ENCODE measurements at regions not wholly inside any gene's neighbourhood (a gene's known extent, or its start where the extent isn't known, plus 50 kb on each side); places are given as distances from the start of the nearest gene placed in this dataset.

DNA sequence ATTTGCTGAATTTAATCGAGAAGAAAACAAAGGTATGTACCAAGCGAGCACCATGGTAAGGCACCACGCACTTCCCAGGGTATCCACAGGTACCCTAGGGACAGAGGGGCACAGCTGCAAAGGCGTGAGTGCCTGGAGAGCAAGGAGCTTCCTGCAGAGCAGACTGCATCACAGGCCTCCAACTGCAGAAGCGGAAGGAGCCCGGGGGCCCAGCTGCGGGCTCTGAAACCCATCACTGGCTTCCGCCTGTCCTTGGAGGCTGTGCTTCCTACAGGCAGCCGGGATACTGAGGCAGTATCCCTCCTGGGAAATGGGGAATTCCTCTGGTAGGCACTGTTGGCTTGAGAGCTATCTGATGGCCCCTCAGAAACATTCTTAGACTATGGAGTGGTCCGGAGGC lies 217.4 kb upstream of the GMDS start:
- TF ChIP-seq SP1 (IDR thresholded peaks at IDR 0.05; ENCODE audit: low read depth) (no peak), CBX3 (IDR thresholded peaks at IDR 0.05; ENCODE audit: low read depth) (no peak), ZFX (IDR thresholded peaks at IDR 0.05) (no peak), ZNF274 (IDR thresholded peaks at IDR 0.05; ENCODE audit: low read depth, low read length) (no peak), FOSL1 (IDR thresholded peaks at IDR 0.05; ENCODE audit: low read depth) (no peak)
- TF ChIP-seq, protein P1, sequence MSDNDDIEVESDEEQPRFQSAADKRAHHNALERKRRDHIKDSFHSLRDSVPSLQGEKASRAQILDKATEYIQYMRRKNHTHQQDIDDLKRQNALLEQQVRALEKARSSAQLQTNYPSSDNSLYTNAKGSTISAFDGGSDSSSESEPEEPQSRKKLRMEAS (IDR thresholded peaks at IDR 0.05): no peak
- CTCF ChIA-PET: no interaction called here
- no peaks in the 10 kb centered on the region for H3K9me3 ChIP-seq (ENCODE audit: control insufficient read depth in 1 of 2, insufficient read depth in 1 of 2, low read depth in 1 of 2, low read length in 2 of 2)
- DNase-seq (ENCODE audit: low read depth, low spot score): no peak
- no TSS peak for BruUV-seq (replicated peaks)
- no peak overlapping the region for H3K4me3 ChIP-seq (replicated peaks in 1 of 2; ENCODE audit: low read depth in 1 of 2, low read length in 2 of 2)
- H3K36me3 ChIP-seq (ENCODE audit: control insufficient read depth in 1 of 2, insufficient read depth in 2 of 2, low read length in 2 of 2): no peaks in the 10 kb centered on the region
- H3K79me2 ChIP-seq (ENCODE audit: insufficient read depth, low read length): no peaks in the 10 kb centered on the region
- H3K4me2 ChIP-seq (ENCODE audit: low read length): no peak overlapping the region
- ATAC-seq: no peak
- RAD21 ChIA-PET (ENCODE audit: low non-redundant PET in 1 of 2, low total read pairs in 2 of 2, uncharacterized antibody in 2 of 2, unreplicated experiment in 2 of 2): no interaction called here
- H3K9ac ChIP-seq (ENCODE audit: low read length): no peak overlapping the region
- H2AFZ ChIP-seq (ENCODE audit: low read depth, low read length, poor library complexity, severe bottlenecking): no peak overlapping the region
- H3K4me1 ChIP-seq (ENCODE audit: control insufficient read depth in 1 of 2, insufficient read depth in 2 of 2, low read length in 2 of 2): no peaks in the 10 kb centered on the region
- intact Hi-C loops (cut with micrococcal nuclease): no loop called here
- H3K27ac ChIP-seq (ENCODE audit: low read depth, low read length): no peak overlapping the region
- no peaks in the 10 kb centered on the region for H4K20me1 ChIP-seq (ENCODE audit: insufficient read depth)
- peaks cover 7% of the 10 kb centered on the region; the same call in 1 of the 2 replicates for H3K27me3 ChIP-seq (ENCODE audit: insufficient read depth, low read length)
- no peaks in the 10 kb centered on the region for H3K9me2 ChIP-seq (ENCODE audit: insufficient read depth)
- POLR2A ChIA-PET: no interaction called here

- POLR2A ChIA-PET: no interaction called here
- Histone ChIP-seq H3K4me3 (replicated peaks in 1 of 2; ENCODE audit: low read depth in 1 of 2, low read length in 2 of 2) (no peak overlapping the region), H3K27me3 (ENCODE audit: insufficient read depth, low read length) (no peaks in the 10 kb centered on the region), H2AFZ (ENCODE audit: low read depth, low read length, poor library complexity, severe bottlenecking) (no peak overlapping the region), H3K9me2 (ENCODE audit: insufficient read depth) (no peaks in the 10 kb centered on the region), H3K9me3 (ENCODE audit: control insufficient read depth in 1 of 2, insufficient read depth in 1 of 2, low read depth in 1 of 2, low read length in 2 of 2) (no peaks in the 10 kb centered on the region), H3K9ac (ENCODE audit: low read length) (no peak overlapping the region), H3K4me2 (ENCODE audit: low read length) (no peak overlapping the region), H4K20me1 (ENCODE audit: insufficient read depth) (no peaks in the 10 kb centered on the region), H3K79me2 (ENCODE audit: insufficient read depth, low read length) (no peaks in the 10 kb centered on the region), H3K4me1 (ENCODE audit: control insufficient read depth in 1 of 2, insufficient read depth in 2 of 2, low read length in 2 of 2) (no peaks in the 10 kb centered on the region), H3K36me3 (ENCODE audit: control insufficient read depth in 1 of 2, insufficient read depth in 2 of 2, low read length in 2 of 2) (no peaks in the 10 kb centered on the region), H3K27ac (ENCODE audit: low read depth, low read length) (no peak overlapping the region)
- CTCF ChIA-PET: no interaction called here
- RAD21 ChIA-PET (ENCODE audit: low non-redundant PET in 1 of 2, low total read pairs in 2 of 2, uncharacterized antibody in 2 of 2, unreplicated experiment in 2 of 2): no interaction called here
- ATAC-seq: no peak; the same call in 1 of the 2 replicates
- TF ChIP-seq, protein P1 (IDR thresholded peaks at IDR 0.05): no peak
- TF ChIP-seq ZNF274 (IDR thresholded peaks at IDR 0.05; ENCODE audit: low read depth, low read length) (no peak), TCF7L2 (IDR thresholded peaks at IDR 0.05; ENCODE audit: borderline replicate concordance, extremely low read depth, insufficient read depth, insufficient read length) (no peak)
- TF ChIP-seq, protein P2, sequence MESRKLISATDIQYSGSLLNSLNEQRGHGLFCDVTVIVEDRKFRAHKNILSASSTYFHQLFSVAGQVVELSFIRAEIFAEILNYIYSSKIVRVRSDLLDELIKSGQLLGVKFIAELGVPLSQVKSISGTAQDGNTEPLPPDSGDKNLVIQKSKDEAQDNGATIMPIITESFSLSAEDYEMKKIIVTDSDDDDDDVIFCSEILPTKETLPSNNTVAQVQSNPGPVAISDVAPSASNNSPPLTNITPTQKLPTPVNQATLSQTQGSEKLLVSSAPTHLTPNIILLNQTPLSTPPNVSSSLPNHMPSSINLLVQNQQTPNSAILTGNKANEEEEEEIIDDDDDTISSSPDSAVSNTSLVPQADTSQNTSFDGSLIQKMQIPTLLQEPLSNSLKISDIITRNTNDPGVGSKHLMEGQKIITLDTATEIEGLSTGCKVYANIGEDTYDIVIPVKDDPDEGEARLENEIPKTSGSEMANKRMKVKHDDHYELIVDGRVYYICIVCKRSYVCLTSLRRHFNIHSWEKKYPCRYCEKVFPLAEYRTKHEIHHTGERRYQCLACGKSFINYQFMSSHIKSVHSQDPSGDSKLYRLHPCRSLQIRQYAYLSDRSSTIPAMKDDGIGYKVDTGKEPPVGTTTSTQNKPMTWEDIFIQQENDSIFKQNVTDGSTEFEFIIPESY (IDR thresholded peaks at IDR 0.05; ENCODE audit: extremely low read depth, insufficient replicate concordance, low read length): no peak
- intact Hi-C loops (cut with micrococcal nuclease): no loop called here
- no peak for DNase-seq (ENCODE audit: low read depth, low spot score)
- no TSS peak for BruUV-seq (replicated peaks)
Measured at GRCh38 chr6:2460216-2460745, 214.9 kb upstream of the GMDS start.

Measured in HCT116 (cell line).